GM12891 (cell line): ENCODE measurements at regions not wholly inside any gene's neighbourhood (a gene's known extent, or its start where the extent isn't known, plus 50 kb on each side); places are given as distances from the start of the nearest gene placed in this dataset.

Experiments
- PAX5 ChIP-seq: IDR thresholded peaks from 2 replicates; pipeline ENCODE4 v1.6.1; 2011; ENCODE audit warnings: low read length, moderate library complexity, mild to moderate bottlenecking; ENCODE audit not compliant: insufficient read depth, severe bottlenecking
- POLR2A ChIP-seq: IDR thresholded peaks from 2 replicates; pipeline ENCODE4 v1.6.1; 2011; ENCODE audit warnings: low read depth, low read length, control low read depth
- POLR2AphosphoS5 ChIP-seq: IDR thresholded peaks from 2 replicates; pipeline ENCODE4 v1.6.1; 2011; ENCODE audit warnings: low read depth, low read length, control low read depth
- POU2F2 ChIP-seq: IDR thresholded peaks from 2 replicates; pipeline ENCODE4 v1.6.1; 2011; ENCODE audit warnings: low read depth, mild to moderate bottlenecking, control low read depth, low read length, moderate library complexity
- SPI1 ChIP-seq: IDR thresholded peaks from 2 replicates; pipeline ENCODE4 v1.6.1; 2011; ENCODE audit warnings: low read depth, low read length, control low read depth
- TAF1 ChIP-seq: IDR thresholded peaks from 2 replicates; pipeline ENCODE4 v1.6.1; 2011; ENCODE audit warnings: low read depth, low read length, control low read depth

DNA sequence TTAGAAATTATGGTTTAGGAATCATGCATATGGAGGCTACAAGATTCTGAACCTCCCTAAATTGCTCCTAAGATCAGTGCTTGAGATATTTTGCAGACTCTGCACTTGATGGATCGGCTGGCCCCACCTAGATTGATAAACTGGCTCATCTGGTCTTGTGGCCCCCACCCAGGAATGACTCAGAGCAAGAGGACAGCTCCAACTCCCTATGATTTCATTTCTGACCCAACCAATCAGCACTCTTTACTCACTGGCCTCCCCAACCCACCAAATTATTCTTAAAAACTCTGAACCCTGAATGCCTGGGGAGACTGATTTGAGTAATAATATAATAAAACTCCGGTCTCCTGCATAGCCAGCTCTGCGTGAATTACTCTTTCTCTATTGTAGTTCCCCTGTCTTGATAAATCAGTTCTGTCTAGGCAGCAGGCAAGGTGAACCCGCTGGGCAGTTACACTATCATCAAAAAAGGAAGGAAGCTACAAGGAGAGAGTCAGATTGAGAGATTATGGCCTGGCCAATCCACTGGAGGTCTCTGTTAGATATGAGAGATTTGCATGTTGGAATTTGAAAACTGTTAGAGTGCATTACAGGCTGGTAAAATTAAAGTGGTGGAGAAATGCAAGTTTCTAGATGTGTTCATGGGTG is 245.8 kb downstream of the CSNK2A3 start:
- TF ChIP-seq POLR2A (no peak), POLR2AphosphoS5 (no peak), TAF1 (no peak), POU2F2 (no peak), SPI1 (no peak), PAX5 (no peak)
